Brain pericyte (primary cell): ENCODE measurements at regions not wholly inside any gene's neighbourhood (a gene's known extent, or its start where the extent isn't known, plus 50 kb on each side); places are given as distances from the start of the nearest gene placed in this dataset.
"Not testable (repeated sequence)": the region's sequence is repeated elsewhere in the genome, so short reads cannot be mapped to it uniquely, and the experiment has no call there.

ENCODE experiments used
- DNase-seq: peaks from one replicate; pipeline ENCODE4 v3.0.0-alpha.2; 2012; ENCODE audit warnings: low read depth, low spot score

- no peak for DNase-seq
Observed at GRCh38 chr14:40697231-40697630, 909.4 kb upstream of the LRFN5 start.

GRCh38 chr14:40694023-40694422 lies 912.7 kb upstream of the LRFN5 start:
- DNase-seq: no peak

- no peak for DNase-seq
Observed at GRCh38 chr14:40691066-40691465, 915.6 kb upstream of the LRFN5 start.

- no peak for DNase-seq
Observed at GRCh38 chr14:40685764-40686163, 920.9 kb upstream of the LRFN5 start.

- no peak for DNase-seq
Observed at GRCh38 chr14:40684328-40684727, 922.3 kb upstream of the LRFN5 start.

- DNase-seq: no peak
Observed at GRCh38 chr14:40682131-40682913, 924.4 kb upstream of the LRFN5 start.

GRCh38 chr14:40679256-40679655 lies 927.4 kb upstream of the LRFN5 start:
- no peak for DNase-seq

- DNase-seq: not testable (repeated sequence)
Observed at GRCh38 chr14:40677206-40677605, 929.5 kb upstream of the LRFN5 start.

- DNase-seq: no peak
Observed at GRCh38 chr14:40674502-40674901, 932.2 kb upstream of the LRFN5 start.

- no peak for DNase-seq
Observed at GRCh38 chr14:40656311-40656710, 950.4 kb upstream of the LRFN5 start.

- no peak for DNase-seq
Observed at GRCh38 chr14:40652089-40652691, 954.5 kb upstream of the LRFN5 start.

- no peak for DNase-seq
Observed at GRCh38 chr14:40630471-40630870, 976.2 kb upstream of the LRFN5 start.

- not testable (repeated sequence) for DNase-seq
Observed at GRCh38 chr14:40629551-40630137, 977.0 kb upstream of the LRFN5 start.

- no peak for DNase-seq
Observed at GRCh38 chr14:40629144-40629543, 977.5 kb upstream of the LRFN5 start.

- DNase-seq: no peak
Observed at GRCh38 chr14:40623643-40624042, 983.0 kb upstream of the LRFN5 start.

GRCh38 chr14:40618225-40618898 lies 988.3 kb upstream of the LRFN5 start:
- no peak for DNase-seq

- no peak for DNase-seq
Observed at GRCh38 chr14:40616579-40616978, 990.1 kb upstream of the LRFN5 start.

GRCh38 chr14:40601063-40601462 lies 1005.6 kb upstream of the LRFN5 start:
- no peak for DNase-seq

GRCh38 chr14:40599725-40600124 lies 1007.0 kb upstream of the LRFN5 start:
- DNase-seq: no peak

GRCh38 chr14:40581264-40581663 lies 1025.4 kb upstream of the LRFN5 start:
- DNase-seq: no peak

GRCh38 chr14:40576880-40577478 lies 1029.7 kb upstream of the LRFN5 start:
- DNase-seq: no peak

GRCh38 chr14:40574780-40575179 lies 1031.9 kb upstream of the LRFN5 start:
- no peak for DNase-seq
